ENCODE measurements at regions not wholly inside any gene's neighbourhood (a gene's known extent, or its start where the extent isn't known, plus 50 kb on each side); places are given as distances from the start of the nearest gene placed in this dataset.

DNA sequence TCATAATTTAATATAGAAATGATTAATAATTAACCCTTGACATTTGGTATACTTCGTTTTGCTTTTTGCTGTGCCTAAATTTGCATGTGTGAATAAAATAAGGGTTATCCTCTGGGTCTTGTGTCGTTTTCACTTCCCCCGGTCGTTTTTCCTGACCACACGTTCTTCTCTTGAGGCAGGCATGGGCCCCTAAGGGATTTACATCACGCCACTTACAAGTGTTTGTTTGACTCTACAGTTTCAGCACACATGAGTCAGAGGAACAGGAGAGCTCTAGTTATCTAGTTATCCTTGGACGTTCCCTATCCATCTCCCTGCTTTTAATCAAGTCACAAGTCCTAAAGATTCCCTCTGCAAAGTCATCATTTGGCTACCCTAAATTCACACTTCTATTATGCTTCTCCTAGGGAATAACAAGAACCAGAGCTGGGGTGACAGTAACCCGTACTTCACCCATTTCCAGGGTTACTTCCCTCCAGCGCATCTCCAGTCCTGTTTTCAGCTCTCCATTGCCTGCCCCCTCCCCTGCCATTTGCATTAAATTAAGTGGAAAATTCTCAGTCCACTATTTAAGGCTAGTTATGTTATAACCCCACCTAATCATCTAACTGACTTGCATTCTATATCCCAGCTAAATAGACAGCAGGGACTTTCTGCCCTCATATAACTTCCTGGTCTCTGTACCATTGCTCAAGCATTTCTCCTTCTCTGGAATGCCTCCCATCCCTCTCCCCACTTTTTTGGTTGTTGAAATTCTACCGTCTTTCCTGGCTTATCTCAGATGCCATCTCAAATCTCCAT is 206.9 kb downstream of the PTEN start (continued):
- TF ChIP-seq, protein P1, sequence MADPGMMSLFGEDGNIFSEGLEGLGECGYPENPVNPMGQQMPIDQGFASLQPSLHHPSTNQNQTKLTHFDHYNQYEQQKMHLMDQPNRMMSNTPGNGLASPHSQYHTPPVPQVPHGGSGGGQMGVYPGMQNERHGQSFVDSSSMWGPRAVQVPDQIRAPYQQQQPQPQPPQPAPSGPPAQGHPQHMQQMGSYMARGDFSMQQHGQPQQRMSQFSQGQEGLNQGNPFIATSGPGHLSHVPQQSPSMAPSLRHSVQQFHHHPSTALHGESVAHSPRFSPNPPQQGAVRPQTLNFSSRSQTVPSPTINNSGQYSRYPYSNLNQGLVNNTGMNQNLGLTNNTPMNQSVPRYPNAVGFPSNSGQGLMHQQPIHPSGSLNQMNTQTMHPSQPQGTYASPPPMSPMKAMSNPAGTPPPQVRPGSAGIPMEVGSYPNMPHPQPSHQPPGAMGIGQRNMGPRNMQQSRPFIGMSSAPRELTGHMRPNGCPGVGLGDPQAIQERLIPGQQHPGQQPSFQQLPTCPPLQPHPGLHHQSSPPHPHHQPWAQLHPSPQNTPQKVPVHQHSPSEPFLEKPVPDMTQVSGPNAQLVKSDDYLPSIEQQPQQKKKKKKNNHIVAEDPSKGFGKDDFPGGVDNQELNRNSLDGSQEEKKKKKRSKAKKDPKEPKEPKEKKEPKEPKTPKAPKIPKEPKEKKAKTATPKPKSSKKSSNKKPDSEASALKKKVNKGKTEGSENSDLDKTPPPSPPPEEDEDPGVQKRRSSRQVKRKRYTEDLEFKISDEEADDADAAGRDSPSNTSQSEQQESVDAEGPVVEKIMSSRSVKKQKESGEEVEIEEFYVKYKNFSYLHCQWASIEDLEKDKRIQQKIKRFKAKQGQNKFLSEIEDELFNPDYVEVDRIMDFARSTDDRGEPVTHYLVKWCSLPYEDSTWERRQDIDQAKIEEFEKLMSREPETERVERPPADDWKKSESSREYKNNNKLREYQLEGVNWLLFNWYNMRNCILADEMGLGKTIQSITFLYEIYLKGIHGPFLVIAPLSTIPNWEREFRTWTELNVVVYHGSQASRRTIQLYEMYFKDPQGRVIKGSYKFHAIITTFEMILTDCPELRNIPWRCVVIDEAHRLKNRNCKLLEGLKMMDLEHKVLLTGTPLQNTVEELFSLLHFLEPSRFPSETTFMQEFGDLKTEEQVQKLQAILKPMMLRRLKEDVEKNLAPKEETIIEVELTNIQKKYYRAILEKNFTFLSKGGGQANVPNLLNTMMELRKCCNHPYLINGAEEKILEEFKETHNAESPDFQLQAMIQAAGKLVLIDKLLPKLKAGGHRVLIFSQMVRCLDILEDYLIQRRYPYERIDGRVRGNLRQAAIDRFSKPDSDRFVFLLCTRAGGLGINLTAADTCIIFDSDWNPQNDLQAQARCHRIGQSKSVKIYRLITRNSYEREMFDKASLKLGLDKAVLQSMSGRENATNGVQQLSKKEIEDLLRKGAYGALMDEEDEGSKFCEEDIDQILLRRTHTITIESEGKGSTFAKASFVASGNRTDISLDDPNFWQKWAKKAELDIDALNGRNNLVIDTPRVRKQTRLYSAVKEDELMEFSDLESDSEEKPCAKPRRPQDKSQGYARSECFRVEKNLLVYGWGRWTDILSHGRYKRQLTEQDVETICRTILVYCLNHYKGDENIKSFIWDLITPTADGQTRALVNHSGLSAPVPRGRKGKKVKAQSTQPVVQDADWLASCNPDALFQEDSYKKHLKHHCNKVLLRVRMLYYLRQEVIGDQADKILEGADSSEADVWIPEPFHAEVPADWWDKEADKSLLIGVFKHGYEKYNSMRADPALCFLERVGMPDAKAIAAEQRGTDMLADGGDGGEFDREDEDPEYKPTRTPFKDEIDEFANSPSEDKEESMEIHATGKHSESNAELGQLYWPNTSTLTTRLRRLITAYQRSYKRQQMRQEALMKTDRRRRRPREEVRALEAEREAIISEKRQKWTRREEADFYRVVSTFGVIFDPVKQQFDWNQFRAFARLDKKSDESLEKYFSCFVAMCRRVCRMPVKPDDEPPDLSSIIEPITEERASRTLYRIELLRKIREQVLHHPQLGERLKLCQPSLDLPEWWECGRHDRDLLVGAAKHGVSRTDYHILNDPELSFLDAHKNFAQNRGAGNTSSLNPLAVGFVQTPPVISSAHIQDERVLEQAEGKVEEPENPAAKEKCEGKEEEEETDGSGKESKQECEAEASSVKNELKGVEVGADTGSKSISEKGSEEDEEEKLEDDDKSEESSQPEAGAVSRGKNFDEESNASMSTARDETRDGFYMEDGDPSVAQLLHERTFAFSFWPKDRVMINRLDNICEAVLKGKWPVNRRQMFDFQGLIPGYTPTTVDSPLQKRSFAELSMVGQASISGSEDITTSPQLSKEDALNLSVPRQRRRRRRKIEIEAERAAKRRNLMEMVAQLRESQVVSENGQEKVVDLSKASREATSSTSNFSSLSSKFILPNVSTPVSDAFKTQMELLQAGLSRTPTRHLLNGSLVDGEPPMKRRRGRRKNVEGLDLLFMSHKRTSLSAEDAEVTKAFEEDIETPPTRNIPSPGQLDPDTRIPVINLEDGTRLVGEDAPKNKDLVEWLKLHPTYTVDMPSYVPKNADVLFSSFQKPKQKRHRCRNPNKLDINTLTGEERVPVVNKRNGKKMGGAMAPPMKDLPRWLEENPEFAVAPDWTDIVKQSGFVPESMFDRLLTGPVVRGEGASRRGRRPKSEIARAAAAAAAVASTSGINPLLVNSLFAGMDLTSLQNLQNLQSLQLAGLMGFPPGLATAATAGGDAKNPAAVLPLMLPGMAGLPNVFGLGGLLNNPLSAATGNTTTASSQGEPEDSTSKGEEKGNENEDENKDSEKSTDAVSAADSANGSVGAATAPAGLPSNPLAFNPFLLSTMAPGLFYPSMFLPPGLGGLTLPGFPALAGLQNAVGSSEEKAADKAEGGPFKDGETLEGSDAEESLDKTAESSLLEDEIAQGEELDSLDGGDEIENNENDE (IDR thresholded peaks at IDR 0.05; ENCODE audit: insufficient replicate concordance, low read length) = no peak
- no peak for TF ChIP-seq SUZ12 (IDR thresholded peaks at IDR 0.05; ENCODE audit: low read length)
- TF ChIP-seq, protein P2, sequence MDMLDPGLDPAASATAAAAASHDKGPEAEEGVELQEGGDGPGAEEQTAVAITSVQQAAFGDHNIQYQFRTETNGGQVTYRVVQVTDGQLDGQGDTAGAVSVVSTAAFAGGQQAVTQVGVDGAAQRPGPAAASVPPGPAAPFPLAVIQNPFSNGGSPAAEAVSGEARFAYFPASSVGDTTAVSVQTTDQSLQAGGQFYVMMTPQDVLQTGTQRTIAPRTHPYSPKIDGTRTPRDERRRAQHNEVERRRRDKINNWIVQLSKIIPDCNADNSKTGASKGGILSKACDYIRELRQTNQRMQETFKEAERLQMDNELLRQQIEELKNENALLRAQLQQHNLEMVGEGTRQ (IDR thresholded peaks at IDR 0.05; ENCODE audit: low read length) = no peak

All from H1 (cell line).